SU-DHL-6 (cell line): ENCODE measurements at regions not wholly inside any gene's neighbourhood (a gene's known extent, or its start where the extent isn't known, plus 50 kb on each side); places are given as distances from the start of the nearest gene placed in this dataset.

Experiments used
- H2AFZ ChIP-seq: fragments of 200-600 bp; sonication (generic); 2 replicates; pipeline ENCODE4 v1.6.1; 2014; ENCODE audit warnings: low read depth, mild to moderate bottlenecking, moderate library complexity, mixed read lengths, antibody characterized with exemption, low read length; ENCODE audit not compliant: severe bottlenecking
- H3F3A ChIP-seq: fragments of 200-600 bp; shearing (Covaris generic); 2 replicates; pipeline ENCODE4 v1.6.0; 2016; ENCODE audit warnings: antibody characterized with exemption, mild to moderate bottlenecking; ENCODE audit not compliant: insufficient read depth
- H3K27ac ChIP-seq: fragments of 200-600 bp; sonication (generic); 2 replicates; pipeline ENCODE4 v1.5.1; 2016; ENCODE audit warnings: low read depth, mild to moderate bottlenecking, low read length, moderate library complexity, mixed read lengths
- H3K27me3 ChIP-seq: fragments of 200-600 bp; sonication (generic), shearing (Covaris generic); 2 replicates; pipeline ENCODE4 v1.6.0; 2014; ENCODE audit warnings: mild to moderate bottlenecking, low read length
- H3K36me3 ChIP-seq: fragments of 200-600 bp; sonication (generic); 2 replicates; pipeline ENCODE4 v1.6.1; 2014; ENCODE audit warnings: mild to moderate bottlenecking, low read length, mixed read lengths
- H3K4me2 ChIP-seq: fragments of 300-600, 200-600 bp; shearing (Covaris generic), sonication (generic); 2 replicates; pipeline ENCODE4 v1.6.0; 2014; ENCODE audit warnings: low read length, low read depth, mild to moderate bottlenecking; ENCODE audit not compliant: poor library complexity, severe bottlenecking
- H3K4me3 ChIP-seq: fragments of 200-600 bp; sonication (generic); 2 replicates; pipeline ENCODE4 v1.5.1; 2014; ENCODE audit warnings: antibody characterized with exemption, low read length, mild to moderate bottlenecking, mixed read lengths; ENCODE audit not compliant: insufficient read depth, poor library complexity, severe bottlenecking
- H3K79me2 ChIP-seq: fragments of 200-600 bp; sonication (generic); 2 replicates; pipeline ENCODE4 v1.6.1; 2014; ENCODE audit warnings: mild to moderate bottlenecking, low read length, moderate library complexity; ENCODE audit not compliant: insufficient read depth
- H3K9ac ChIP-seq: fragments of 200-600 bp; sonication (generic); 2 replicates; pipeline ENCODE4 v1.7.0; 2014; ENCODE audit warnings: mild to moderate bottlenecking, low read length
- H3K9me2 ChIP-seq: fragments of 200-600 bp; sonication (generic); replicated peaks from 2 replicates; pipeline ENCODE4 v1.6.1; 2014; ENCODE audit warnings: low read length; ENCODE audit not compliant: insufficient read depth
- H3K9me3 ChIP-seq: fragments of 200-600 bp; sonication (generic); 2 replicates; pipeline ENCODE4 v1.6.1; 2014; ENCODE audit warnings: low read length, mixed read lengths; ENCODE audit not compliant: insufficient read depth
- H4K20me1 ChIP-seq: fragments of 200-600 bp; sonication (generic); 2 replicates; pipeline ENCODE4 v1.6.1; 2014; ENCODE audit warnings: low read depth, mild to moderate bottlenecking, antibody characterized with exemption, low read length, moderate library complexity, mixed read lengths
- EZH2phosphoT487 ChIP-seq: fragments of 200-600 bp; sonication (generic), shearing (Covaris generic); conservative IDR thresholded peaks from 2 replicates; pipeline ENCODE4 v1.6.1; 2018; ENCODE audit warnings: mild to moderate bottlenecking, antibody characterized with exemption, low read length, moderate library complexity, mixed read lengths
- TF ChIP-seq, protein P1 (sequence below): fragments of 200-600 bp; sonication (generic); IDR thresholded peaks from one replicate; pipeline ENCODE4 v1.5.1; 2017; ENCODE audit warnings: antibody characterized with exemption, mild to moderate bottlenecking, low read length, moderate library complexity; ENCODE audit not compliant: insufficient read depth, poor library complexity, severe bottlenecking

DNA sequence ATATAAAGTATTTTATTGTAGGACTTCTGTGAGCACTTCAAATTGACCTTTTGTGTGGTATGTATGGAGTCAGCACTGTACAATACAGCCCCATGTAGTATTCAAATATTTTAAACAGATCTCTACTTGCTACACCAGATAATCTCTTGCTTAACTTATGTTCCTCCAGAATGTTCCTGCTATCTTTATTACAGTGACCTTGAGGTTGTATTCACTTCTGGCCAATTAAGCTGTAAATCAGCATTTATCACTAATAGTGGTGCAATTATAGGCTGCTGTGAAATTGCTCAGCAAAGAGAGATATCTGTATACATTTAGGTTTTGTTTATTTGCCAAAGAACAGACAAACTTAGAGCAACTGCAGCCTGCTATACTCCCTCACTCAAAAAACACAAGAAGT is 1218.6 kb downstream of the PCDH17 start:
- no peak overlapping the region for H2AFZ ChIP-seq
- H3K4me2 ChIP-seq: no peak overlapping the region
- no peaks in the 10 kb centered on the region for H3K36me3 ChIP-seq
- no peaks in the 10 kb centered on the region for H3K9me3 ChIP-seq
- no peaks in the 10 kb centered on the region for H4K20me1 ChIP-seq
- H3K79me2 ChIP-seq: no peaks in the 10 kb centered on the region
- H3K4me3 ChIP-seq: no peak overlapping the region
- TF ChIP-seq, protein P1, sequence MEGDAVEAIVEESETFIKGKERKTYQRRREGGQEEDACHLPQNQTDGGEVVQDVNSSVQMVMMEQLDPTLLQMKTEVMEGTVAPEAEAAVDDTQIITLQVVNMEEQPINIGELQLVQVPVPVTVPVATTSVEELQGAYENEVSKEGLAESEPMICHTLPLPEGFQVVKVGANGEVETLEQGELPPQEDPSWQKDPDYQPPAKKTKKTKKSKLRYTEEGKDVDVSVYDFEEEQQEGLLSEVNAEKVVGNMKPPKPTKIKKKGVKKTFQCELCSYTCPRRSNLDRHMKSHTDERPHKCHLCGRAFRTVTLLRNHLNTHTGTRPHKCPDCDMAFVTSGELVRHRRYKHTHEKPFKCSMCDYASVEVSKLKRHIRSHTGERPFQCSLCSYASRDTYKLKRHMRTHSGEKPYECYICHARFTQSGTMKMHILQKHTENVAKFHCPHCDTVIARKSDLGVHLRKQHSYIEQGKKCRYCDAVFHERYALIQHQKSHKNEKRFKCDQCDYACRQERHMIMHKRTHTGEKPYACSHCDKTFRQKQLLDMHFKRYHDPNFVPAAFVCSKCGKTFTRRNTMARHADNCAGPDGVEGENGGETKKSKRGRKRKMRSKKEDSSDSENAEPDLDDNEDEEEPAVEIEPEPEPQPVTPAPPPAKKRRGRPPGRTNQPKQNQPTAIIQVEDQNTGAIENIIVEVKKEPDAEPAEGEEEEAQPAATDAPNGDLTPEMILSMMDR: no peak
- TF ChIP-seq EZH2phosphoT487: no peak
- H3K9ac ChIP-seq: no peak overlapping the region
- no peaks in the 10 kb centered on the region for H3F3A ChIP-seq
- H3K27me3 ChIP-seq: no peaks in the 10 kb centered on the region
- H3K9me2 ChIP-seq: no peaks in the 10 kb centered on the region
- H3K27ac ChIP-seq: no peak overlapping the region

GRCh38 chr13:58852076-58852475 is 1220.5 kb downstream of the PCDH17 start:
- H3K4me2 ChIP-seq: no peak overlapping the region
- no peaks in the 10 kb centered on the region for H3K79me2 ChIP-seq
- H4K20me1 ChIP-seq: no peaks in the 10 kb centered on the region
- no peaks in the 10 kb centered on the region for H3K9me3 ChIP-seq
- H3K27me3 ChIP-seq: no peaks in the 10 kb centered on the region
- no peaks in the 10 kb centered on the region for H3F3A ChIP-seq
- H3K27ac ChIP-seq: no peak overlapping the region
- H3K9me2 ChIP-seq: no peaks in the 10 kb centered on the region
- TF ChIP-seq, protein P1: no peak
- TF ChIP-seq EZH2phosphoT487: no peak
- no peak overlapping the region for H3K9ac ChIP-seq
- no peak overlapping the region for H2AFZ ChIP-seq
- H3K36me3 ChIP-seq: no peaks in the 10 kb centered on the region
- H3K4me3 ChIP-seq: no peak overlapping the region

DNA sequence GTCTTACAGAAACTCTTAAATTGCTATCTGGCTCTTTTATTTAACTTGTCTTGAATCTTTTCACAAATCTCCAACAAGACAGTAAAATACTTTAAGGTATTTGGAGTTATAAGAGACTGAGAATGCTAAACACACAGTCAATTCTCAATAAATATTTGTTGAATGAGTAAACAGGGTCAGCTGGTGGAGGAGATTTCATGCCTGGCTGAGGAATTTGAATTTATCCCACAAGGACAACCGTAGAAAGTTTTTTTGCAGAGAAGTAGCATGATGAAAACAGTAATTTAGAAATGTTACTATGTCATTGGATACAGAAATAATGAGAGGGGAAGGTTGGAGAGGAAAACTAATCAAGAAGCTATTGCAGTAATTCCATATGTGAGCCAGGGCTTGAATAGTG is 1223.7 kb downstream of the PCDH17 start:
- H3K27me3 ChIP-seq: no peaks in the 10 kb centered on the region
- no peaks in the 10 kb centered on the region for H3F3A ChIP-seq
- no peaks in the 10 kb centered on the region for H3K79me2 ChIP-seq
- H3K9me3 ChIP-seq: no peaks in the 10 kb centered on the region
- no peak overlapping the region for H2AFZ ChIP-seq
- no peak overlapping the region for H3K9ac ChIP-seq
- no peaks in the 10 kb centered on the region for H3K9me2 ChIP-seq
- TF ChIP-seq, protein P1: no peak
- no peak for TF ChIP-seq EZH2phosphoT487
- H4K20me1 ChIP-seq: no peaks in the 10 kb centered on the region
- no peak overlapping the region for H3K4me2 ChIP-seq
- H3K27ac ChIP-seq: no peak overlapping the region
- H3K4me3 ChIP-seq: no peak overlapping the region
- H3K36me3 ChIP-seq: no peaks in the 10 kb centered on the region

- Histone ChIP-seq H3K4me3 (no peak overlapping the region), H3F3A (no peaks in the 10 kb centered on the region), H2AFZ (no peak overlapping the region), H3K9me3 (no peaks in the 10 kb centered on the region), H3K36me3 (no peaks in the 10 kb centered on the region), H3K9ac (no peak overlapping the region), H3K27me3 (no peaks in the 10 kb centered on the region), H3K9me2 (no peaks in the 10 kb centered on the region), H3K27ac (no peak overlapping the region), H3K79me2 (no peaks in the 10 kb centered on the region), H4K20me1 (no peaks in the 10 kb centered on the region), H3K4me2 (no peak overlapping the region)
- TF ChIP-seq, protein P1: no peak
- no peak for TF ChIP-seq EZH2phosphoT487
Measured at GRCh38 chr13:58858870-58859371, 1227.4 kb downstream of the PCDH17 start.
